ENCODE measurements at regions not wholly inside any gene's neighbourhood (a gene's known extent, or its start where the extent isn't known, plus 50 kb on each side); places are given as distances from the start of the nearest gene placed in this dataset.

GRCh38 chr4:163595580-163595979 is 101.1 kb downstream of the TMA16 start:
- no peak for DNase-seq (ENCODE audit: extremely low read depth, low read depth)
- TF ChIP-seq, protein P1, sequence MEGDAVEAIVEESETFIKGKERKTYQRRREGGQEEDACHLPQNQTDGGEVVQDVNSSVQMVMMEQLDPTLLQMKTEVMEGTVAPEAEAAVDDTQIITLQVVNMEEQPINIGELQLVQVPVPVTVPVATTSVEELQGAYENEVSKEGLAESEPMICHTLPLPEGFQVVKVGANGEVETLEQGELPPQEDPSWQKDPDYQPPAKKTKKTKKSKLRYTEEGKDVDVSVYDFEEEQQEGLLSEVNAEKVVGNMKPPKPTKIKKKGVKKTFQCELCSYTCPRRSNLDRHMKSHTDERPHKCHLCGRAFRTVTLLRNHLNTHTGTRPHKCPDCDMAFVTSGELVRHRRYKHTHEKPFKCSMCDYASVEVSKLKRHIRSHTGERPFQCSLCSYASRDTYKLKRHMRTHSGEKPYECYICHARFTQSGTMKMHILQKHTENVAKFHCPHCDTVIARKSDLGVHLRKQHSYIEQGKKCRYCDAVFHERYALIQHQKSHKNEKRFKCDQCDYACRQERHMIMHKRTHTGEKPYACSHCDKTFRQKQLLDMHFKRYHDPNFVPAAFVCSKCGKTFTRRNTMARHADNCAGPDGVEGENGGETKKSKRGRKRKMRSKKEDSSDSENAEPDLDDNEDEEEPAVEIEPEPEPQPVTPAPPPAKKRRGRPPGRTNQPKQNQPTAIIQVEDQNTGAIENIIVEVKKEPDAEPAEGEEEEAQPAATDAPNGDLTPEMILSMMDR (IDR thresholded peaks at IDR 0.05; ENCODE audit: low read depth, low read length): no peak

GRCh38 chr4:163598028-163598427 is 103.5 kb downstream of the TMA16 start:
- DNase-seq (ENCODE audit: extremely low read depth, low read depth): no peak
- TF ChIP-seq, protein P1 (IDR thresholded peaks at IDR 0.05; ENCODE audit: low read depth, low read length): no peak

- no peak for DNase-seq (ENCODE audit: extremely low read depth, low read depth)
- TF ChIP-seq, protein P1 (IDR thresholded peaks at IDR 0.05; ENCODE audit: low read depth, low read length): no peak
Observed at GRCh38 chr4:163598489-163598888, 104.0 kb downstream of the TMA16 start.

DNA sequence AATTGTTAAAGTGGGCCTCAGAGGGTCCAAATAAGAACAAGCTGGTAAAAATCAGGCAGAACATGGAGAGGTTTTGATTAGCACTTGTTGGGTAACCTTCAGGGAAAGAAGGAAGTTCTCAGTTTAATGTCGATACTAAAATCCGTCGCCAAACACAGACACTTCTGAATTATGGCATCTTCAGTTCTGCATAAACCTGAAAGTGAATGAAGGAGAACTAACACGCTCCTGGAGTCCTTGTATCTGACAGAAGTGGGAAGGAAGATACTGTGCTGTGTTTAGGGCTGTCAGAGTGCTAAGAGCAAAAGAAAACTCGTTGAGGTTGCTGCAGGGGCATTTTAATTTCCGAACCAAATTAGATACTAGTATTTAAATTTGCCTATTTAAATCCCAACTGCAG is 106.2 kb downstream of the TMA16 start:
- TF ChIP-seq, protein P1 (IDR thresholded peaks at IDR 0.05; ENCODE audit: low read depth, low read length): no peak
- DNase-seq (ENCODE audit: extremely low read depth, low read depth): no peak

GRCh38 chr4:163603257-163603656 is 108.8 kb downstream of the TMA16 start:
- no peak for DNase-seq (ENCODE audit: extremely low read depth, low read depth)
- TF ChIP-seq, protein P1 (IDR thresholded peaks at IDR 0.05; ENCODE audit: low read depth, low read length): no peak

DNA sequence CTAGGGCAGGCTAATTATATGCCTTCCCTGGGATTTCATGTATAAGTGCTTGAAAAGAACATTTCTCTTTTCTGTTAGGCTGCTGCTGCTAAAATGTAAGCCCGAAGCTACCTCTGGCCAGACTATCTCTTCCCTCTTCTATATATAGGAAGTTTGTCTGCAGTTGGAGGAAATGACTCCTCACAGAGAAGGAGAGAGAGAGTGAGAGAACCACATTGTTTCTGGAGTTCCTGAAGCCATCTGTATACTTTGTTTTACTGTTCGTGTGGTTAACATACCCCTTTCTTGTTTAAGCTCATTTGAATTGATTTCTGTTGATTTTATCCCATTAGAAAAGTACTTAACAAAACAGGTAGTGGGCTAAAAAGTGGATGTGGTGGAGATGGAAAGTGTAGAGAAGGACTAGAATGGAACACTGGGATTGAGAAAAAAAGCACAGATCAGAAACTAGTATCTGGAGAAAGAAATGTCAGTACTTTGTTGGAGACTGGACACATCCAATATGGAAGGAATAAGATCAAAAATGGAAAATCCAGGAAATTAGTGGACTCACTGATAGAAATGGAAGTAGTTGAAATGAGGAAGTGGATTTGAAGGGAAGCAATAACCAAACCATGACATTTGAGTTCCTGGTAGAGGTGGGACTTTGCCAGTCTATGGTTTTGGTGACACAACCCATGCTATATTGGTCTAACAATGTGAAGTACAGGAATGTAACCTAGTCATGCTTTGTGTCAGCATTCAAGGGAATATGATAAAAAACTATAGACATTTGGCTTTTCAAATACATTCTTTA is 112.6 kb downstream of the TMA16 start:
- no peak for DNase-seq (ENCODE audit: extremely low read depth, low read depth)

DNA sequence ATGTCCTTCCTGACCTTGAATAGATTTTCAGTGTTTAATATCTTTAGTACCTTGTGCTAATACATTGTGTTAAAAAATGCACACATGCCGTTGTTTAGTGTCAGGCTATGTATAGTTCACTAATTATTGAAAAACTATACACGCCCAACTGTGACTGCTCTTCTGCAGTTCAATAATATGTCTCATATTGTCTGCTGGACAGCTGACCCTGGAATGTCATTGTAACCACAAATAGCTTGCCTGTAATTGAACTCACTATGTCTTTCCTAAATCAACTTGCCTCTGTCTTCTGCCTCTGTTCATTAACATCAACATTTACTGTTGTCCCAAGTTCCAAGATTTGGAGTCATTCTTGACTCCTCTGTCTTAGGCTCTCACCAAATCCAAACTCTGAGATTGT is 114.5 kb downstream of the TMA16 start:
- DNase-seq (ENCODE audit: extremely low read depth, low read depth): no peak

More for the DNA sequence above, 112.6 kb downstream of the TMA16 start:
- TF ChIP-seq, protein P1 (IDR thresholded peaks at IDR 0.05; ENCODE audit: low read depth, low read length): no peak

More for the DNA sequence above, 114.5 kb downstream of the TMA16 start:
- TF ChIP-seq, protein P1 (IDR thresholded peaks at IDR 0.05; ENCODE audit: low read depth, low read length): no peak

All from AG09319 (cell line).